Activated T-helper 9 cell treated with anti-CD3 and anti-CD28 coated beads, Interleukin-2, amount 50 U/mL, for 16 hours (primary cell): ENCODE measurements at regions not wholly inside any gene's neighbourhood (a gene's known extent, or its start where the extent isn't known, plus 50 kb on each side); places are given as distances from the start of the nearest gene placed in this dataset.
"Not testable (repeated sequence)": the region's sequence is repeated elsewhere in the genome, so short reads cannot be mapped to it uniquely, and the experiment has no call there.

Experiments
- DNase-seq: peaks from one replicate; pipeline ENCODE4 v3.0.0-alpha.2; 2020; ENCODE audit warnings: low read depth

GRCh38 chr1:38787041-38787440, 72.5 kb downstream of the RRAGC start:
- DNase-seq, result no peak

GRCh38 chr1:38786040-38786436, 73.5 kb downstream of the RRAGC start:
- DNase-seq, result no peak

- no peak for DNase-seq
These were observed 74.1 kb downstream of the RRAGC start for GRCh38 chr1:38785285-38786039.

- no peak for DNase-seq
These were observed 74.9 kb downstream of the RRAGC start for GRCh38 chr1:38784452-38785284.

- no peak for DNase-seq
These were observed 75.8 kb downstream of the RRAGC start for GRCh38 chr1:38783640-38784229.

DNA sequence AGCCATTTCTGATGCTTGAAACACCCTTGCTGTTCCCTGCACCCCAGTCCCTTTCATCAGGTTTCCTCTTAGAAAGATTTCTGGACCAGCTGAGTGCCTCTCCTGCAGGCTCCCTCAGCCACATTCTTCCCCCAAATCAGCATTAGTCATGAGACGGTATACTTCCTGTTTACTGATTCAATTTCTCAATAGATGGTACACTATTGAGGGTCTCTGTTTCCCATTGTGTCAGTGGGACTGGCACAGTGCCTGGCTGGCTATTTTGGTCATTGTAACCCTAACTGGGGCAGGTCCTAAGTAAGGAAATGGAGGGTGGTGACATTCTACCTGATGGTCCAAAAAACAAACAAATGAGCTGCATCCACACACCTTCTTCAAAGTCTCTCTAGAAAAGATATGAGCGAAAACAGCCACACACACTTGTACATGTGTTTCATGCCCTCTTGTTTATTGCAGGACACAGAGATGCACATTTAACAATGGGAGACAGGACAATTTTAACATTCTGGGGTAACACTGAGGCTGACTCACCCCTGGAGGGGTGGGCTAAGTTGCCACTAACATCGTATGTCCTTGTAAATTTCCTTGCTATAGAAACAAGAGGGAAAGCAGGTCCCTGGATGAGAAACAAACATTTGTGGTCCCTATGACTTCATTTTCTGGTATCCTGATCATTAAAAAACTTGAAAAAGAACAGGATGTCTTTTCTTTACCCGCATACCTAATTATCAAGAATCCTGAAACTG, 77.5 kb downstream of the RRAGC start:
- no peak for DNase-seq

GRCh38 chr1:38780133-38780532, 79.4 kb downstream of the RRAGC start:
- DNase-seq, result no peak

DNA sequence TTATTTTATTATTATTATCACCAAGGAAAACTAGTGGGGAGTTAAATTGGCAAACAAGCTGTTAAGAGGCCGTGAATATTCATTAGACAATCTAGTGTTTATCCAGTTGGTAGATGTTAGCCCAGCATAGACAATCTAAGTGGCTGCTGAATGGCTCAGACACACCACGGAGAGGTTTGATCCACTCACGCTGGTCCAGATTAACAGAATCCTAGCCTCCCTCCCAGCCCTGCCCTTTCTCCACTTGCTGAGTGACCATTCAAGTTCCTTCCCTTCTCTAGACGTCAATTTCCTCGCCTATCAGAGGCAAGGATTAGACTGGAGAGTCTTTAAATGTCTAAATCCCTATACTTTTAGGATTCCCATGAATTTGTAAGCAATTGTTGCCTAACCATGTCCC, 80.1 kb downstream of the RRAGC start:
- no peak for DNase-seq

- no peak for DNase-seq
These were observed 81.1 kb downstream of the RRAGC start for GRCh38 chr1:38778521-38778920.

- no peak for DNase-seq
These were observed 81.5 kb downstream of the RRAGC start for GRCh38 chr1:38778051-38778450.

DNA sequence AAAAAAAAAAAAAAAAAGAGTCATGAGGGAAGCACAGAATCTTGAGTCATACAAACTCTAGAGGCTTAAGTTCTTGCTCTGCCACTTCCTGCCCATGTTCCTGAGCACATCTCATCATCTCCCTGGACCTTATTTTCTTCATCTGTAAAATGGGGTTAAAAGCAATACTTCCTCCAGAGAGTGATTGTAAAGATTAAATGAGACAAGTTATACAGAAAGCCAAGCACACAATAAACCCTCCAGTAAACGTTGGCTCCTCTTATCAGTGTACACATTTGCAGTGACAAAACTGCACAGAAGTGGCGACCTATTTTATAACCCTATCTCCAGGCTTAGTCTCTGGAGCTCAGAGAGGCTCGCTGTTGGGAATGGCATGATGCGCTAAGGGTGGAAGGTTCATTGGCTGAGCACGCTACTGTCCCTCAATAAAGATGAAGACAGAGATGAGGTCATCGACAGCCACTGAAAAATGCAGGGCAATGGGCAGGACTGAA, 82.1 kb downstream of the RRAGC start:
- DNase-seq, result no peak

DNA sequence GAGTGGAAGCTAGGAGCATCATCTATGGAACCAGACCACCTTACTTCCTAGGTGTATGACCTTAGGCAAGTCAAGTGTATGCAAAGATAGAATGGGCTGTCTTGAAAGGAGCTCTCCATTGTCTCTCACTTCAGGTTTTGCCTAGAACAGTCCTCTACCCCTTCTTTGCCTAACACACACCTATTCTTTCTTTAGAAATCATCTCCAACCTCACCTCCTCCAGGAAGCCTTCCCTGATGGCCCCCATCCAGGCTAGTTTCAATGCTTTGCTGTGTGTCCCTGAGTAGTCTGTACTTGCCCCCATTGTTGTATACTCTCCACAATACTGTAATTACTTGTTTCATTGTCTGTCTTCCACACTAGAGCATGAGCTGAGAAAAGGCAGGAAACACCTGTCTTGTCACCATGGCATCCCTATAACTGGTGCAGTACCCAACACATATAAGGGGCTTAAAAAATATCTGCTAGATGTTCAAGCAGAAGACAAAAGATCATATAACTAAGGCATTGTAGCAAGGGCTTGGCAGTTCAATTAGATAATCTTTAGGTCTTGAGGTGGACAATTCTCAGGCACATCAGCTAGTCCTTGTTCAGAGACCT, 83.0 kb downstream of the RRAGC start:
- no peak for DNase-seq

DNA sequence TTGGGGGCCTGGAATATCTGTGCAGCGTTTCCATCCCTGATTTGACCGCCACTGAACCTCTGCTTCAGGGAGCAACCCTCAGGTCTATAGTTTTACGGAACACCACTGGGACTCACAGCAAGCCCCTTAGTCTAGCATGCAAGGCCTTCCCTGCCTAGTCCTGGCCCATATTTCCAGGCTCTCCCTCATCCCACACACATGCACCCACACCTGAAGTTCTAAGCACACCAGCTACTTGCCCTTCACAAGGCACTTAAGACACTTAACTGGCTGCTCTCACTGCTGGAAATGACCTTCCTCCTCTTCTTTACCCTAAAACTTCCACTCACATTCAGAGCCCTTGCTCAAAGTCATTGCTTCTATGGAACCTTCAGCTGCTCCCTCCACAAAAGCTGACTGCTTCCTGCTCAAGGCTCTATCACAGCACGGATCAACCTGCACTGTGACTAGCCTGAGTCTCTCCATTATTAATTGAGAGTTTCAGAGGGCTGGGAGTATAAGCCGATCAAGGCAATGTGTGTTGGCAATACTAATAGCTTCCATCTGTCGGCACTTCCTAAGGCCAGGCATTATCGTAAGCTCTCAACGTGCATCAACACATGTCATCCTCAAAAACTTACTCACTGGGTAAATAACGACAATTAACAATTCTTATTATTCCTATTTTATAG, 84.3 kb downstream of the RRAGC start:
- DNase-seq, result no peak

GRCh38 chr1:38773483-38773882, 86.1 kb downstream of the RRAGC start:
- no peak for DNase-seq

DNA sequence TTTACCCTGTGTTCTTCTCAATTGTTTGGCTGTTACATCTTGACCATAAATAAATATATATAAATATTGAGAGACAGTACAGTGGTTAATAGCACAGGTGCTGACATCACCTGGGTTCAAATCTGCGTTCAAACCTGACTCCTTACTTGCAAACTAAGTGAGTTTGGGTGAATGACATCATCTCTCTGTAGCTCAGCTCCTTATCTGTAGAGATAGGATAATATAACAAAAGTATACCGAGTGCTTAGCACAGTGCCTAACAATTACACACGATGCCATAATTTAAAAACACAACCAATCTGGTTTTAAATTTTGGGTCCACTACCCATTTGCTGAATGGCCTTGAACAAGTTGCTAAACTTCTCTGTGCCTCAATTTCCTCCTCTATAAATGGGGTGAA, 86.6 kb downstream of the RRAGC start:
- no peak for DNase-seq

DNA sequence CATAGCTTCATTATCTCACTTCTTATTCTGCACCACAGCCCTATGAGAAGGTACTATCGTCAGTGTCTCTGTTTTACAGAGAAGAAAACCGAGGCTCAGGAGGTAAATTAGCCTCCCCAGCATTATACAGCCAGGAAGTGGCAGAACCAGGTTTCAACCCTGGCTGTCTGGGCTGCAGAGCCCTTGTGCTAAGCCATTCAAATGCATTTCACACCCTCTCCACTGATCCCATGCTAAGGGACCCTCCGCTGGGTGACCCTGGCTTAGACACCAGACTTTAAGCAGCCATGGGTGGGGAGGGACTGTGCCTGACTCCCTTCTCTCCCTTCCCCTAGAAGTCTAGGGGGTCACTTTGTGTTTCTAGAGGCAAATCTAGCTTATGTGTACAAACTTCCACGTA, 87.5 kb downstream of the RRAGC start:
- DNase-seq, result no peak

DNA sequence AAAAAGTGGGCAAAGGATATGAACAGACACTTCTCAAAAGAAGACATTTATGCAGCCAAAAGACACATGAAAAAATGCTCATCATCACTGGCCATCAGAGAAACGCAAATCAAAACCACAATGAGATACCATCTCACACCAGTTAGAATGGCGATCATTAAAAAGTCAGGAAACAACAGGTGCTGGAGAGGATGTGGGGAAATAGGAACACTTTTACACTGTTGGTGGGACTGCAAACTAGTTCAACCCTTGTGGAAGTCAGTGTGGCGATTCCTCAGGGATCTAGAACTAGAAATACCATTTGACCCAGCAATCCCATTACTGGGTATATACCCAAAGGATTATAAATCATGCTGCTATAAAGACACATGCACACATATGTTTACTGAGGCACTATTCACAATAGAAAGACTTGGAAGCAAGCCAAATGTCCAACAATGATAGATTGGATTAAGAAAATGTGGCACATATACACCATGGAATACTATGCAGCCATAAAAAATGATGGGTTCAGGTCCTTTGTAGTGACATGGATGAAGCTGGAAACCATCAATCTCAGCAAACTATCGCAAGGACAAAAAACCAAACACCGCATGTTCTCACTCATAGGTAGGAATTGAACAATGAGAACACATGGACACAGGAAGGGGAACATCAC, 88.9 kb downstream of the RRAGC start:
- DNase-seq, result not testable (repeated sequence)

GRCh38 chr1:38766125-38766524, 93.4 kb downstream of the RRAGC start:
- no peak for DNase-seq

GRCh38 chr1:38763121-38763520, 96.5 kb downstream of the RRAGC start:
- no peak for DNase-seq

GRCh38 chr1:38760562-38760961, 99.0 kb downstream of the RRAGC start:
- DNase-seq, result no peak

DNA sequence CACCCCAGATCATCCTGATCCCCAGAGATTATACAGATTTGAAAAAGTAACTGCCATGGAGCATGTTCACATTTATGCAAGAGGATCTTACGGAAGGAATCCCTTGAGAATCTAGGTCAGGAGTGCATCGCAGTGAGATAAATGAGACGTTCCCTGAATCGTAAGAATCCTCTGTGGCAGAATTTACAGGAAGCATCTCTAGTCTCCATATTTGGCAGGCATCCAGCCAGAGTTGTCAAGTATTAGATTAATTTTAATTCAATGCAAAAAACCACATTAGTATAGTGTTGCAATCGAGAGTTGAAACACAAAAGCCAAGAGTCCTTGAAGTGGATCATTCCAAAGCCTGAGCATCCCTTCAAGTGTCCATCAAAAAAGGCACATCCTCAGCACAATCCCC, 100.8 kb downstream of the RRAGC start:
- no peak for DNase-seq
